H1 (cell line): ENCODE measurements at regions not wholly inside any gene's neighbourhood (a gene's known extent, or its start where the extent isn't known, plus 50 kb on each side); places are given as distances from the start of the nearest gene placed in this dataset.

ENCODE experiments used
- BRCA1 ChIP-seq: IDR thresholded peaks from 2 replicates; pipeline ENCODE4 v1.6.1; 2012; ENCODE audit warnings: low read depth, low read length, improper control_type of control experiment
- JUND ChIP-seq: IDR thresholded peaks from 2 replicates; pipeline ENCODE4 v1.6.1; 2011; ENCODE audit warnings: mild to moderate bottlenecking, improper control_type of control experiment, low read length
- MAFK ChIP-seq: IDR thresholded peaks from 2 replicates; pipeline ENCODE4 v1.6.1; 2012; ENCODE audit warnings: low read depth, mild to moderate bottlenecking, improper control_type of control experiment, low read length
- NRF1 ChIP-seq: IDR thresholded peaks from 2 replicates; pipeline ENCODE4 v1.6.1; 2011; ENCODE audit warnings: mild to moderate bottlenecking, low read depth, low read length, improper control_type of control experiment
- POLR2A ChIP-seq, 2 experiments: IDR thresholded peaks; 1 replicate in 1 of 2; 2 replicates in 1 of 2; pipeline ENCODE4 v1.6.1; 2011; ENCODE audit warnings: low read depth in 2 of 2, low read length in 2 of 2, mild to moderate bottlenecking in 2 of 2; ENCODE audit errors: control extremely low read depth in 1 of 2
- RAD21 ChIP-seq, 2 experiments: IDR thresholded peaks in 1 of 2; conservative IDR thresholded peaks in 1 of 2; 2 replicates each; pipeline ENCODE4 v1.6.1; 2011; ENCODE audit warnings: low read depth in 2 of 2, low read length in 2 of 2, improper control_type of control experiment in 1 of 2, inconsistent platforms in 1 of 2, mild to moderate bottlenecking in 1 of 2, moderate library complexity in 1 of 2
- TAF7 ChIP-seq: optimal IDR thresholded peaks from 2 replicates; pipeline ENCODE3; 2011; ENCODE audit warnings: low read depth, mild to moderate bottlenecking, inconsistent platforms, low read length, moderate library complexity, borderline replicate concordance
- TF ChIP-seq, protein P1 (sequence below), 3 experiments: IDR thresholded peaks; 1 replicate in 2 of 3; 2 replicates in 1 of 3; pipeline versions ENCODE4 v1.5.1 to v1.6.1; 2011; ENCODE audit warnings: low read length in 3 of 3, mild to moderate bottlenecking in 3 of 3, inconsistent platforms in 2 of 3, low read depth in 1 of 3, moderate library complexity in 1 of 3; ENCODE audit not compliant: insufficient read depth in 1 of 3; ENCODE audit errors: control extremely low read depth in 1 of 3

GRCh38 chr12:70033310-70033709, 208.3 kb downstream of the MYRFL start:
- no peak for TF ChIP-seq RAD21 (IDR thresholded peaks at IDR 0.05 in 1 of 2, conservative IDR thresholded peaks at IDR 0.05 in 1 of 2; ENCODE audit: low read depth in 2 of 2, low read length in 2 of 2)
- TF ChIP-seq MAFK, result no peak
- TF ChIP-seq, protein P1, sequence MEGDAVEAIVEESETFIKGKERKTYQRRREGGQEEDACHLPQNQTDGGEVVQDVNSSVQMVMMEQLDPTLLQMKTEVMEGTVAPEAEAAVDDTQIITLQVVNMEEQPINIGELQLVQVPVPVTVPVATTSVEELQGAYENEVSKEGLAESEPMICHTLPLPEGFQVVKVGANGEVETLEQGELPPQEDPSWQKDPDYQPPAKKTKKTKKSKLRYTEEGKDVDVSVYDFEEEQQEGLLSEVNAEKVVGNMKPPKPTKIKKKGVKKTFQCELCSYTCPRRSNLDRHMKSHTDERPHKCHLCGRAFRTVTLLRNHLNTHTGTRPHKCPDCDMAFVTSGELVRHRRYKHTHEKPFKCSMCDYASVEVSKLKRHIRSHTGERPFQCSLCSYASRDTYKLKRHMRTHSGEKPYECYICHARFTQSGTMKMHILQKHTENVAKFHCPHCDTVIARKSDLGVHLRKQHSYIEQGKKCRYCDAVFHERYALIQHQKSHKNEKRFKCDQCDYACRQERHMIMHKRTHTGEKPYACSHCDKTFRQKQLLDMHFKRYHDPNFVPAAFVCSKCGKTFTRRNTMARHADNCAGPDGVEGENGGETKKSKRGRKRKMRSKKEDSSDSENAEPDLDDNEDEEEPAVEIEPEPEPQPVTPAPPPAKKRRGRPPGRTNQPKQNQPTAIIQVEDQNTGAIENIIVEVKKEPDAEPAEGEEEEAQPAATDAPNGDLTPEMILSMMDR (IDR thresholded peaks at IDR 0.05; ENCODE audit: control extremely low read depth in 1 of 3, insufficient read depth in 1 of 3, low read depth in 1 of 3, low read length in 3 of 3), result no peak
- TF ChIP-seq BRCA1, result no peak
- no peak for TF ChIP-seq NRF1
- no peak for TF ChIP-seq POLR2A (IDR thresholded peaks at IDR 0.05; ENCODE audit: control extremely low read depth in 1 of 2, low read depth in 2 of 2, low read length in 2 of 2)
- TF ChIP-seq JUND, result no peak
- TF ChIP-seq TAF7, result no peak
